ENCODE measurements at regions not wholly inside any gene's neighbourhood (a gene's known extent, or its start where the extent isn't known, plus 50 kb on each side); places are given as distances from the start of the nearest gene placed in this dataset.
"Not testable (repeated sequence)": the region's sequence is repeated elsewhere in the genome, so short reads cannot be mapped to it uniquely, and the experiment has no call there.

DNA sequence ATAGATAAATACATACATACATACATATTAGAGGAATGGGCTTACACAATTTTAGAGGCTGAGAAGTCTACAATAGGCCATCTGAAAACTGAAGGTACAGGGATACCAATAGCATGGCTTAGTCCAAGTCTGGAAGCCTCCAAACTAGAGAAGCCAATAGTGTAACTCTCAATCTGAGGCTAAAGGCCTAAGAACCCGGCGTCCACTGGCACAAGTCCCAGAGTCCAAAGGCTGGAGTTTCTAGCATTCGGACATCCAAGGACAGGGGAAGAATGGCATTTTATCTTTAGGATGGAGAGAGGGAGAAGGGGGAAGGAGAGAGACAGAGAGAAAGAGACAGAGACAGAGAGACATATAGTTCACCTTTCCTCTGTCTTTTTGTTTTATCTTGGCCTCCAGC lies 63.7 kb upstream of the SYT4 start:
- DNase-seq = no peak
- Histone ChIP-seq H3K27ac (ENCODE audit: low read depth, low read length) (no peak overlapping the region), H2BK12ac (ENCODE audit: low read length) (no peak overlapping the region), H3K14ac (ENCODE audit: low read length) (no peak overlapping the region), H2AK5ac (ENCODE audit: low read length) (no peak overlapping the region), H3K4me1 (ENCODE audit: control insufficient read depth in 1 of 2, insufficient read depth in 2 of 2, low read length in 2 of 2) (no peaks in the 10 kb centered on the region), H3K9ac (ENCODE audit: low read length) (no peak overlapping the region), H3K4ac (ENCODE audit: low read depth, low read length) (no peak overlapping the region), H3K27me3 (ENCODE audit: insufficient read depth, low read length) (no peaks in the 10 kb centered on the region), H4K12ac (ENCODE audit: low read depth, low read length) (no peak overlapping the region), H3K4me3 (ENCODE audit: low read depth, low read length) (no peak overlapping the region), H3K79me1 (ENCODE audit: low read length) (no peaks in the 10 kb centered on the region), H3K79me2 (ENCODE audit: control insufficient read depth, insufficient read depth, low read length, poor library complexity) (no peaks in the 10 kb centered on the region), H3K9me3 (ENCODE audit: insufficient read depth, low read depth, low read length) (no peaks in the 10 kb centered on the region), H3K18ac (ENCODE audit: low read length) (no peak overlapping the region), H3K4me2 (ENCODE audit: low read length) (no peak overlapping the region), H3K36me3 (ENCODE audit: control insufficient read depth in 1 of 2, insufficient read depth in 2 of 2, low read length in 2 of 2) (no peaks in the 10 kb centered on the region), H3K23ac (ENCODE audit: low read length) (no peak overlapping the region), H4K8ac (ENCODE audit: low read depth, low read length) (no peak overlapping the region), H4K91ac (ENCODE audit: low read depth, low read length) (no peak overlapping the region), H2BK5ac (ENCODE audit: low read depth, low read length, poor library complexity) (no peak overlapping the region), H2BK120ac (ENCODE audit: insufficient read depth, low read length, poor library complexity) (no peak overlapping the region), H2AFZ (ENCODE audit: insufficient read depth, low read length, poor library complexity) (no peak overlapping the region)
- WGBS (ENCODE audit: extremely low coverage, insufficient coverage, insufficient read length) = no CpG with 5 or more reads among the region's 3 CpGs

DNA sequence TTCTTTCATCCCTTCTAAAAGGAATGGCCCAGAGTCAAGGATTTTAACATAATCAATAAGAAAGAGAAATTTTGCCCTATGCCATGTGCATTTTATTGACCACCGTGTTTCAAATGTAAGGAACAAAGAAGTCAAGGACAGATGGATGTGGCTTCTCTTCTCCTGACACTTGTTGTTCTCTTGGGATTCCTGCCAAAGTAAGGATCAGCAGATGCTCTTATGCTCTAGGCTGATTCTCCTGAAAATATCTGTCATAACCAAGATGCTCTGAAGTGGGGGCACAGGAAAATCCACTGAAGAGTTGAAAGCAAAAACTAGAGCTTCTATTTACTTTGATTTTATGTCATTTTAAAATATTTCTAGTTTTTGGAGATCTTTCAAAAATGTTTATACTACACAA lies 72.9 kb upstream of the SYT4 start:
- H3K4ac ChIP-seq (ENCODE audit: low read depth, low read length) = no peak overlapping the region
- no peak overlapping the region for H3K4me3 ChIP-seq (ENCODE audit: low read depth, low read length)
- no peak overlapping the region for H2BK12ac ChIP-seq (ENCODE audit: low read length)
- no peak overlapping the region for H3K4me2 ChIP-seq (ENCODE audit: low read length)
- H4K8ac ChIP-seq (ENCODE audit: low read depth, low read length) = no peak overlapping the region
- H3K79me2 ChIP-seq (ENCODE audit: control insufficient read depth, insufficient read depth, low read length, poor library complexity) = no peaks in the 10 kb centered on the region
- H4K12ac ChIP-seq (ENCODE audit: low read depth, low read length) = no peak overlapping the region
- H3K9me3 ChIP-seq (ENCODE audit: insufficient read depth, low read depth, low read length) = no peaks in the 10 kb centered on the region
- H2BK120ac ChIP-seq (ENCODE audit: insufficient read depth, low read length, poor library complexity) = no peak overlapping the region
- no peak for DNase-seq
- H4K91ac ChIP-seq (ENCODE audit: low read depth, low read length) = no peak overlapping the region
- no peaks in the 10 kb centered on the region for H3K79me1 ChIP-seq (ENCODE audit: low read length)
- H3K27ac ChIP-seq (ENCODE audit: low read depth, low read length) = no peak overlapping the region
- WGBS (ENCODE audit: extremely low coverage, insufficient coverage, insufficient read length) = no CpG with 5 or more reads among the region's 1 CpG
- no peak overlapping the region for H3K18ac ChIP-seq (ENCODE audit: low read length)
- no peak overlapping the region for H3K9ac ChIP-seq (ENCODE audit: low read length)
- no peak overlapping the region for H3K23ac ChIP-seq (ENCODE audit: low read length)
- H3K27me3 ChIP-seq (ENCODE audit: insufficient read depth, low read length) = no peaks in the 10 kb centered on the region
- H2BK5ac ChIP-seq (ENCODE audit: low read depth, low read length, poor library complexity) = no peak overlapping the region
- no peak overlapping the region for H2AK5ac ChIP-seq (ENCODE audit: low read length)
- H2AFZ ChIP-seq (ENCODE audit: insufficient read depth, low read length, poor library complexity) = no peak overlapping the region
- H3K4me1 ChIP-seq (ENCODE audit: control insufficient read depth in 1 of 2, insufficient read depth in 2 of 2, low read length in 2 of 2) = no peaks in the 10 kb centered on the region
- H3K36me3 ChIP-seq (ENCODE audit: control insufficient read depth in 1 of 2, insufficient read depth in 2 of 2, low read length in 2 of 2) = no peaks in the 10 kb centered on the region
- no peak overlapping the region for H3K14ac ChIP-seq (ENCODE audit: low read length)

DNA sequence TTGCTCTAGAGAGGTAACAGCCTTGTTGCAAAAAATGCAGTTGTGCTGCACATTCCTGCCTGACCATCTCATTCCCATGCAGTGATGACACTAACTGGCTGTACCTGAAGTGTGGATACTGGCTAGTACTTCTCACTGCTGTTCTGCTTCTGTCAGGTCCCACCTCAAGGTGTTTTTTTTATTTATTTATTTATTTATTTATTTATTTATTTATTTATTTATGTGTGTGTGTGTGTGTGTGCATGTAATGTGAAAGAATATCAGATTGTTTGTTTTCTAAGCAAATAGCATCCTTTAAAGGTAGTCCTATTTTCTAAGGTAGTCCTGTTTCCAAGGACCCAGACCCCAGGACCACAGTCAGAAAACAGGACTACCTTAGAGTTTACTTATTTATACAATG lies 87.2 kb upstream of the SYT4 start:
- DNase-seq = peak in 1 of 2 donors; percentile 3
- Histone ChIP-seq H3K79me2 (ENCODE audit: control insufficient read depth, insufficient read depth, low read length, poor library complexity) (no peaks in the 10 kb centered on the region), H3K79me1 (ENCODE audit: low read length) (no peaks in the 10 kb centered on the region), H2AFZ (ENCODE audit: insufficient read depth, low read length, poor library complexity) (no peak overlapping the region), H3K4me3 (ENCODE audit: low read depth, low read length) (no peak overlapping the region), H2BK5ac (ENCODE audit: low read depth, low read length, poor library complexity) (no peak overlapping the region), H3K23ac (ENCODE audit: low read length) (no peak overlapping the region), H3K4me1 (ENCODE audit: control insufficient read depth in 1 of 2, insufficient read depth in 2 of 2, low read length in 2 of 2) (no peaks in the 10 kb centered on the region), H3K4me2 (ENCODE audit: low read length) (no peak overlapping the region), H3K9me3 (ENCODE audit: insufficient read depth, low read depth, low read length) (no peaks in the 10 kb centered on the region), H4K12ac (ENCODE audit: low read depth, low read length) (no peak overlapping the region), H4K91ac (ENCODE audit: low read depth, low read length) (no peak overlapping the region), H2BK12ac (ENCODE audit: low read length) (no peak overlapping the region), H3K27me3 (ENCODE audit: insufficient read depth, low read length) (no peaks in the 10 kb centered on the region), H4K8ac (ENCODE audit: low read depth, low read length) (no peak overlapping the region), H3K36me3 (ENCODE audit: control insufficient read depth in 1 of 2, insufficient read depth in 2 of 2, low read length in 2 of 2) (no peaks in the 10 kb centered on the region), H3K4ac (ENCODE audit: low read depth, low read length) (no peak overlapping the region), H2AK5ac (ENCODE audit: low read length) (no peak overlapping the region), H3K14ac (ENCODE audit: low read length) (no peak overlapping the region), H3K27ac (ENCODE audit: low read depth, low read length) (no peak overlapping the region), H3K9ac (ENCODE audit: low read length) (no peak overlapping the region), H3K18ac (ENCODE audit: low read length) (no peak overlapping the region), H2BK120ac (ENCODE audit: insufficient read depth, low read length, poor library complexity) (no peak overlapping the region)

GRCh38 chr18:43367895-43368294 lies 90.6 kb upstream of the SYT4 start:
- no peak overlapping the region for H3K18ac ChIP-seq (ENCODE audit: low read length)
- no peak overlapping the region for H2BK120ac ChIP-seq (ENCODE audit: insufficient read depth, low read length, poor library complexity)
- H3K79me2 ChIP-seq (ENCODE audit: control insufficient read depth, insufficient read depth, low read length, poor library complexity) = no peaks in the 10 kb centered on the region
- no peak overlapping the region for H3K4ac ChIP-seq (ENCODE audit: low read depth, low read length)
- no peaks in the 10 kb centered on the region for H3K27me3 ChIP-seq (ENCODE audit: insufficient read depth, low read length)
- H3K9ac ChIP-seq (ENCODE audit: low read length) = no peak overlapping the region
- H3K36me3 ChIP-seq (ENCODE audit: control insufficient read depth in 1 of 2, insufficient read depth in 2 of 2, low read length in 2 of 2) = no peaks in the 10 kb centered on the region
- H2AFZ ChIP-seq (ENCODE audit: insufficient read depth, low read length, poor library complexity) = no peak overlapping the region
- no peak overlapping the region for H4K12ac ChIP-seq (ENCODE audit: low read depth, low read length)
- WGBS (ENCODE audit: extremely low coverage, insufficient coverage, insufficient read length) = no CpG with 5 or more reads among the region's 2 CpGs
- DNase-seq = no peak
- no peak overlapping the region for H3K23ac ChIP-seq (ENCODE audit: low read length)
- no peak overlapping the region for H4K8ac ChIP-seq (ENCODE audit: low read depth, low read length)
- H3K4me3 ChIP-seq (ENCODE audit: low read depth, low read length) = no peak overlapping the region
- no peak overlapping the region for H2AK5ac ChIP-seq (ENCODE audit: low read length)
- no peak overlapping the region for H3K27ac ChIP-seq (ENCODE audit: low read depth, low read length)
- no peak overlapping the region for H4K91ac ChIP-seq (ENCODE audit: low read depth, low read length)
- no peaks in the 10 kb centered on the region for H3K9me3 ChIP-seq (ENCODE audit: insufficient read depth, low read depth, low read length)
- H3K4me2 ChIP-seq (ENCODE audit: low read length) = no peak overlapping the region
- H3K4me1 ChIP-seq (ENCODE audit: control insufficient read depth in 1 of 2, insufficient read depth in 2 of 2, low read length in 2 of 2) = no peaks in the 10 kb centered on the region
- no peaks in the 10 kb centered on the region for H3K79me1 ChIP-seq (ENCODE audit: low read length)
- no peak overlapping the region for H2BK5ac ChIP-seq (ENCODE audit: low read depth, low read length, poor library complexity)
- H3K14ac ChIP-seq (ENCODE audit: low read length) = no peak overlapping the region
- no peak overlapping the region for H2BK12ac ChIP-seq (ENCODE audit: low read length)

DNA sequence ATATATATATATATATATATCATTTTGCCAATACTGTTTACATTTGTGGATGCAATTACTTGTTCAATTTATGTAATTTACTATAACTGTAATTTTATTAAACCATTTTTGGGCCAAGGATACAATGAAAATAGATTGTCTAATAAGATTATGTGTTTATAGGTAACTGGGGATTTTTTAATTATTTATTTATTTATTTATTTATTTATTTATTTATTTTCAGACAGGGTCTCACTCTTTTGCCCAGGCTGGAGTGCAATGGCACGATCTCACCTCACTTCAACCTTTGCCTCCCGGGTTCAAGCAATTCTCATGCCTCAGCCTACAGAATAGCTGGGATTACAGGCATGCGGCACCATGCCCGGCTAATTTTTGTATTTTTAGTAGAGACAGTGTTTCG lies 92.0 kb upstream of the SYT4 start:
- not testable (repeated sequence) for DNase-seq; H4K91ac ChIP-seq (ENCODE audit: low read depth, low read length); H3K27me3 ChIP-seq (ENCODE audit: insufficient read depth, low read length); H3K4me1 ChIP-seq (ENCODE audit: control insufficient read depth in 1 of 2, insufficient read depth in 2 of 2, low read length in 2 of 2); H3K4me2 ChIP-seq (ENCODE audit: low read length); H3K14ac ChIP-seq (ENCODE audit: low read length); H2BK5ac ChIP-seq (ENCODE audit: low read depth, low read length, poor library complexity); H2BK120ac ChIP-seq (ENCODE audit: insufficient read depth, low read length, poor library complexity); H3K18ac ChIP-seq (ENCODE audit: low read length); H3K9ac ChIP-seq (ENCODE audit: low read length); H4K12ac ChIP-seq (ENCODE audit: low read depth, low read length); H2BK12ac ChIP-seq (ENCODE audit: low read length); H3K36me3 ChIP-seq (ENCODE audit: control insufficient read depth in 1 of 2, insufficient read depth in 2 of 2, low read length in 2 of 2); H3K79me2 ChIP-seq (ENCODE audit: control insufficient read depth, insufficient read depth, low read length, poor library complexity); H2AFZ ChIP-seq (ENCODE audit: insufficient read depth, low read length, poor library complexity); H3K79me1 ChIP-seq (ENCODE audit: low read length); H4K8ac ChIP-seq (ENCODE audit: low read depth, low read length); H3K4me3 ChIP-seq (ENCODE audit: low read depth, low read length); H3K4ac ChIP-seq (ENCODE audit: low read depth, low read length); H3K27ac ChIP-seq (ENCODE audit: low read depth, low read length); H3K9me3 ChIP-seq (ENCODE audit: insufficient read depth, low read depth, low read length); H2AK5ac ChIP-seq (ENCODE audit: low read length); H3K23ac ChIP-seq (ENCODE audit: low read length)
- no CpG with 5 or more reads among the region's 5 CpGs for WGBS (ENCODE audit: extremely low coverage, insufficient coverage, insufficient read length)

All from trophoblast cell (in vitro differentiated cells and primary cell).